ENCODE measurements at regions not wholly inside any gene's neighbourhood (a gene's known extent, or its start where the extent isn't known, plus 50 kb on each side); places are given as distances from the start of the nearest gene placed in this dataset.
A peak's percentile ranks its signal among the peaks of the same experiment; 100 is the strongest.

DNA sequence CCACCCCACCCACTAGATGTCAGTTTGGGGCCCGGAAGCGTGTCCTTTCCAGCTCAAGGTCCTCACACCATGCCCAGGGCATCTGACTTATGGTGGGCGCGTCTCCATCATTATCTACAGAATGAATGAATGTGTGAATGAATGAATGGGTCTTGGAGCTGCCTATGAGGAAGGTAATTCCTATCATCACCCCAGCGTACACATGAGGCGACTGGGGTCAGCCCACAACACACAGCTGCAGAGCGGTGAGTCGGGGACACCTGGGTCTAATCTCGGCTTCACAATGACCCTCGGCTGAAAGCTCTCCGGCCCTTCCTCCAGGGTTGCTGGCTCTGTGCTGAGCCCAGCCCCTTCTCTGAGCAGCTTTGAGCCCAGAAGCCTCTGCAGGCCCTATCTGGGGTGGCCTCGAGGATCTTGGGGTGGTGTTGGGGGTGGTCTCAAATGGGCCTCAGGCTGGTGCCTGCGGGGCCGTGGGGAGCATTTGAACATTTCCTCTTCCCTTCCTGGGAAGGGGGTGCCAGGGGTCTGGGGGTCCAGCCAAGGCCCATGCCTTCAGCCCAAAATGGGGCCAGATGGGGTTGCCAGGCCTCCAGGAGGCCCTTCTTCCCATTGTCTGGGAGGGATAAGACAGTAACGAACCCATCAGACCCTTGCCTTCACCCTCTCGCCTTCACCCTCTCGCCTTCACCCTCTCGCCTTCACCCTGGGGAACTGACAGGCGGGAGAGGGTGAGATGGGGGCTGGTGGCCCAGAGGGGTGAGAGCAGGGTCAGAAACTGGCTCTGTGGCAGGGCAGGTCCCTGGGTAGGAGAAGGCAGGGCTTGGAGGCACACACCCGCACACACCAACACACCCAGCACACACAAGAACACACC lies 82.4 kb downstream of the MYEOV start:
- Mint-ChIP-seq H3K36me3 (no peaks in the 10 kb centered on the region), H3K4me1 (peaks cover 0 to 8% (median 0%) of the 10 kb centered on the region in 4 donors), H3K27ac (no peak overlapping the region), H3K9me3 (no peaks in the 10 kb centered on the region), H3K4me3 (no peak overlapping the region), H3K27me3 (peaks cover 0 to 11% (median 2%) of the 10 kb centered on the region in 5 donors)
- DNase-seq, result peak in 1 of 10 donors; percentile 57
- no peak for ATAC-seq
- POLR2A ChIA-PET, result no interaction called here

DNA sequence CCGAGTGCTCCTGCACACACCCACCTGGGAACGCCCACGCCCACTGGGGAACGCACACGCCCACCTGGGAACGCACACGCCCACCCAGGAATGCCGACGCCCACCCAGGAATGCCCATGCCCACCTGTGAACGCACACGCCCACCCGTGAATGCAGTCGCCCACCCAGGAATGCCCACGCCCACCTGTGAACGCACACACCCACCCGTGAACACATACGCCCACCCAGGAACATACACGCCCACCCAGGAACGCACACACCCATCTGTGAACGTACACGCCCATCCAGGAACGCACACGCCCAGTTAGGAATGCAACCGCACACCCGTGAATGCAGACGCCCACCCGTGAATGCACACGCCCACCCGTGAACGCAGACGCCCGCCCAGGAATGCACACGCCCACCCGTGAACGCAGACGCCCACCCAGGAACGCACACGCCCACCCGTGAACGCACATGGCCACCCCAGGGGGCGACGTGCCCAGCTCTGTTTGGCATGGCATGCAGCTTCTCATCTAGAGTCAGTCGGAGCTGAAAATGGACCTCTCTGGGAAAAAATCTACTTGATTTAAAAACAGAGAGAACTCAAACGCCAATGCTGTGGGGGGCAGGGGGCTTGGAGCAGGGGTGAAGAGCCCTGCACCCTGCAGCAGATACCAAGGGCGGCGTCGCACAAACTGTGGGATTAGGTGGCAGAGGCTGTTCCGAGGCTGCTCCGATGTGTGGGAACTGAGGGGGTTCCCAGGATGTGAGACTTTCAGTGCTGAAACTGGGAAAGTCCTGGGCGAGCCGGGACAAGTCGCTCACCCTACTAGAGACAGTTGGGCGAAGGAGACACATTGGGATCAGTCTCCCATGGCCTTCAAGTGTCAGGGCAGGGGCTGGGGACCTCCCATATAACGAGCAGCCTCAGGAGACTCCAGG lies 83.3 kb downstream of the MYEOV start:
- DNase-seq, result peak in 1 of 10 donors; percentile 35
- Mint-ChIP-seq H3K27me3 (peaks cover 0 to 9% (median 2%) of the 10 kb centered on the region in 5 donors), H3K4me1 (peaks cover 0 to 8% (median 0%) of the 10 kb centered on the region in 4 donors), H3K36me3 (no peaks in the 10 kb centered on the region), H3K4me3 (no peak overlapping the region), H3K9me3 (no peaks in the 10 kb centered on the region), H3K27ac (peak overlapping the region in 2 of 10 donors; percentile 43 to 71)
- ATAC-seq, result no peak
- POLR2A ChIA-PET, result no interaction called here

DNA sequence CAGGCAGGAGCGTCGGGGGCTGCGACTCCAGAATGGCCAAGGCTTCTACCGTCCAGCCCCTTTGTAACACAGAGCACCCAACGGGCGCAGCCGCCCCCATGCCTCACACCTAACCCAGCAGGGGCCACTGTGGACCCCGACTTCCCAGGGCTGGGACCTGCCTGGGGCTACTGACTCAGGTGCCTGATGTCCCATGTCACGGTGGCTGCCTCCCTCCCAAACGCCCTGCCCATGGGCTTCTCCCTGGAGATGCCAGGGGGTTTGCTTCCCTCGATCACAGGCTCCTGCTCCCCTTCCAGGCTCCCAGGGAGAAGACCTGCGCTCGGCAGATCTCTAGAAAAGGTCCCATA lies 84.0 kb downstream of the MYEOV start:
- ATAC-seq (no peak), DNase-seq (peak in 1 of 10 donors; percentile 61)
- H3K27ac Mint-ChIP-seq, result no peak overlapping the region
- H3K27me3 Mint-ChIP-seq, result peaks cover 0 to 3% (median 0%) of the 10 kb centered on the region in 5 donors
- H3K36me3 Mint-ChIP-seq, result no peaks in the 10 kb centered on the region
- POLR2A ChIA-PET, result no interaction called here
- peaks cover 0 to 4% (median 0%) of the 10 kb centered on the region in 4 donors for H3K4me1 Mint-ChIP-seq
- H3K9me3 Mint-ChIP-seq, result no peaks in the 10 kb centered on the region
- no peak overlapping the region for H3K4me3 Mint-ChIP-seq

DNA sequence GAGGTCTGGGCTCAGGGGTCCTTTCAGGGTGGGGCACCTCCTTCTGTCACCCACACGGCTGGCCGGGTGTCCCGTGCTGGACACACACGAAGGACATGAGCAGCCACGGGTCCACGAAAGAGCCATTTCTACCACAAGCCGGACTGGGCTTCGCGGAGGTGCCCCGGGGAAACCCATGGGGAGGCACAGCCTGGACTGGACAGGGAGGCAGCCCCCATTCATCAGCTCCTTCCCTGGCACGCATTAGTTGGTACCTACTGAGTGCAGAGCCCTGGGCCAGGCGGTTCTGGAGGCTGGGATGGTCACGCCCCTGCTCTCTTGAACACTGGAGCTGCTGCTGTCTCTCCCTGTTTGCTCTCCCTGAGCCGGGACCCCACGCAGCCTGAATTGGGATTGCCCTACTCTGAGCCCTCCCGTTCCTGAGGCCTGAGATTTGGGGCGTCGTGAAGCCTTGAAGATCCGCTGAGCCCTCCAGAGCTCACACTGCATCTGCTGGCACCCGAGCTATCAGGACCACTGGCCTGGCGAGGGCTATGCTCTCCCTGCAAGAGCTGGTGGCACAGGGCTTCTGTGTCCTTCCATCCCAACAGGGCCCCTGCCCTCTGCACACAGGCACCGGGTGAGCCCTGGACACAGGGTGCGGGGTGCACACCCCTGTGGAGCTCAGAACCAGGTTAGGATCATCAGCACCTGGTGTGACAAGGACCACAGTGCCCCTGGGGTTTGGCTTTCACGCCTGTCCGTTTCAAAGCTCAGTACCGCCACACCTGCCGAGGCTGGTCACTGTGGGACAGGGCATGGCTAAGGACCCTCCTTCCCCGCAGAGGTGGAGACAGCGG lies 84.6 kb downstream of the MYEOV start:
- POLR2A ChIA-PET, result no interaction called here
- DNase-seq (no peak), ATAC-seq (no peak)

DNA sequence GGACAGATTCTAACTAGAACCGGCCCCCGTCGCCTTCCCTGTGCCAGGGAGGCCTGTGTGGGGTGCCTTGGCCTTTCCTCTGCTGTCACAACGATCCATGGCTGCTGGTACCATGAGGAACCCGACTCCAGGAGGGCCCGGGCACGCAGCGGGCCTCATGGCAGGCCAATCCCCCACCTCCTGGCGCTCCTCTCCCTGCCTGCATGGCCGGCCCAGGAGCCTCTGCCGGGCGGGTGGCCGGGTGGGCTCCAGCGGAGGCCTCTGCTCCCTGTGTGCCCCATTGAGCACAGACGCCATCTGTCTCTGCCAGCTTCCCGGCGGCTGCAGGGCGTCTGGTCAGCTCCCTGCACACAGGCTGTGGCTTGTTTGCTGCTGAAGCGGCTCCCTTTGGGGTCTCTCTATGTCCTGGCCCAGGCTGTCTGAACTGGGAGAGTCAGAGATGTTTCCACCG lies 86.5 kb downstream of the MYEOV start:
- H3K4me1 Mint-ChIP-seq, result peaks cover 0 to 4% (median 0%) of the 10 kb centered on the region in 4 donors
- peak in 1 of 10 donors; percentile 44 for DNase-seq
- POLR2A ChIA-PET, result no interaction called here

More for the DNA sequence above, 84.6 kb downstream of the MYEOV start:
- Mint-ChIP-seq H3K4me1 (peaks cover 0 to 4% (median 0%) of the 10 kb centered on the region in 4 donors), H3K27me3 (peaks cover 0 to 2% (median 0%) of the 10 kb centered on the region in 5 donors), H3K27ac (peak overlapping the region in 1 of 10 donors; percentile 76), H3K9me3 (no peaks in the 10 kb centered on the region), H3K36me3 (no peaks in the 10 kb centered on the region), H3K4me3 (peak overlapping the region in 1 of 10 donors; percentile 29)

DNA sequence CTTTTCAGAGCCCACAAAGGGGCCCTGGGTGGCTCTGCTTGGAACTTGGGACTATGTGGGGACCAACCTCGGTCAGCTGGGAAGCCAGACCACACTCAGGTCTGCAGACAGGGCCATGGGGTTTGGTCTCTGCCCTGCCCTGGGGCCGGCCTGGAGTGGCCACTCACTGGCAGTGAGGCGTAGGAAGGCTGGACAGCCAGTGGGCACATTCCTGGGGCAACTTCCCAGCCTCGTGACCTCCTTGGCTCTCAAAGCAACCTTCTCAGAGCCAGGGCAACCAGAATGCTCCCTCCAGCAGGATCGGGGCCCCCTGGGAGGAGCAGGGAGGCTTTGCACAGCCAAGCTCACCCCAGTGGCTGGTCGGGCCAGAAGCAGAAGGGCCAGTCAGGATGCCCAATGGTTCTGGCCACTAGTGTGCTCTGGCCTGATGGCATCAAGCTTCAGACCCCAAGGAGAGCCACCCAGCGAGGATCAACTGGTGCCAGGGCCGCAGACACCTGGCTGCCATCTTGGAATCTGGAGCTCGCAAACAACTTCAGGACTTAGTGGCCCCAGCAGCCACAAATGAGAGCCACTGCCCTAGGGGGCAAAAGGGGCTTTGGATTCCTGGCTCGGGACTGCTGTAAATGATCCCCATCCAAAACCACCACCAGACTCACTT lies 87.1 kb downstream of the MYEOV start:
- Mint-ChIP-seq H3K9me3 (no peaks in the 10 kb centered on the region), H3K4me1 (peaks cover 0 to 4% (median 0%) of the 10 kb centered on the region in 4 donors), H3K36me3 (no peaks in the 10 kb centered on the region), H3K27ac (peak overlapping the region in 2 of 10 donors; percentile 29 to 68), H3K27me3 (no peaks in the 10 kb centered on the region), H3K4me3 (peak overlapping the region in 1 of 10 donors; percentile 25)
- POLR2A ChIA-PET, result interaction anchor here (0.6 kb wide), 1 partner anchor 43 kb away, joined by 5 read pairs; no protein-coding TSS in a partner anchor
- ATAC-seq (no peak), DNase-seq (no peak)

More for the DNA sequence above, 86.5 kb downstream of the MYEOV start:
- peaks cover 0 to 2% (median 0%) of the 10 kb centered on the region in 5 donors for H3K27me3 Mint-ChIP-seq
- ATAC-seq, result no peak
- H3K27ac Mint-ChIP-seq, result no peak overlapping the region
- no peaks in the 10 kb centered on the region for H3K9me3 Mint-ChIP-seq
- no peaks in the 10 kb centered on the region for H3K36me3 Mint-ChIP-seq
- H3K4me3 Mint-ChIP-seq, result no peak overlapping the region

DNA sequence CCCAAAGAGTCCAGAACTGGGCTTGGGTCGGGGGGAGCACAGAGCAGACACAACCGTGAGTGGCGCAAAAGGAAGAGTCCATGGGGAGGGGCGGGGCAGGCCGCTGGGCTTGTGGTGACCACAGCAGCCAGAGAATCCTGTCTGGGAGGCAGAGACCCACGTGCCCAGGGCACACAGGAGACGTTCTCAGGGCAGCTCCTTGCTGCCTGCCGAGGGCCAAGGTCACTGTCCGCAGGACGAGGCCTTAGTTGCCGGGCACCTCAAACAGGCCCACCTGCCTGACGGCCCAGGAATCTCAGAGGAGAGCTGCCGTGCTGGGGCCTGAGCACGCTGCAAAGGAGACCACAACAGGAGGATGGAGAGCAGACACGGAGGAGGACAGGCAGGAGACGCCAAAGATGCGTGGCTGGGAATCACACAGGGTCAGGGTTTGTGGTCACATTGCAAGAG lies 87.8 kb downstream of the MYEOV start:
- Mint-ChIP-seq H3K4me3 (no peak overlapping the region), H3K9me3 (peaks cover 0 to 3% (median 0%) of the 10 kb centered on the region in 9 donors), H3K27ac (peak overlapping the region in 2 of 10 donors; percentile 29 to 68), H3K4me1 (peaks cover 0 to 4% (median 0%) of the 10 kb centered on the region in 4 donors), H3K27me3 (no peaks in the 10 kb centered on the region), H3K36me3 (no peaks in the 10 kb centered on the region)
- ATAC-seq, result no peak
- DNase-seq, result no peak
- POLR2A ChIA-PET, result interaction anchor here (0.6 kb wide), 1 partner anchor 44 kb away, joined by 5 read pairs; no protein-coding TSS in a partner anchor

DNA sequence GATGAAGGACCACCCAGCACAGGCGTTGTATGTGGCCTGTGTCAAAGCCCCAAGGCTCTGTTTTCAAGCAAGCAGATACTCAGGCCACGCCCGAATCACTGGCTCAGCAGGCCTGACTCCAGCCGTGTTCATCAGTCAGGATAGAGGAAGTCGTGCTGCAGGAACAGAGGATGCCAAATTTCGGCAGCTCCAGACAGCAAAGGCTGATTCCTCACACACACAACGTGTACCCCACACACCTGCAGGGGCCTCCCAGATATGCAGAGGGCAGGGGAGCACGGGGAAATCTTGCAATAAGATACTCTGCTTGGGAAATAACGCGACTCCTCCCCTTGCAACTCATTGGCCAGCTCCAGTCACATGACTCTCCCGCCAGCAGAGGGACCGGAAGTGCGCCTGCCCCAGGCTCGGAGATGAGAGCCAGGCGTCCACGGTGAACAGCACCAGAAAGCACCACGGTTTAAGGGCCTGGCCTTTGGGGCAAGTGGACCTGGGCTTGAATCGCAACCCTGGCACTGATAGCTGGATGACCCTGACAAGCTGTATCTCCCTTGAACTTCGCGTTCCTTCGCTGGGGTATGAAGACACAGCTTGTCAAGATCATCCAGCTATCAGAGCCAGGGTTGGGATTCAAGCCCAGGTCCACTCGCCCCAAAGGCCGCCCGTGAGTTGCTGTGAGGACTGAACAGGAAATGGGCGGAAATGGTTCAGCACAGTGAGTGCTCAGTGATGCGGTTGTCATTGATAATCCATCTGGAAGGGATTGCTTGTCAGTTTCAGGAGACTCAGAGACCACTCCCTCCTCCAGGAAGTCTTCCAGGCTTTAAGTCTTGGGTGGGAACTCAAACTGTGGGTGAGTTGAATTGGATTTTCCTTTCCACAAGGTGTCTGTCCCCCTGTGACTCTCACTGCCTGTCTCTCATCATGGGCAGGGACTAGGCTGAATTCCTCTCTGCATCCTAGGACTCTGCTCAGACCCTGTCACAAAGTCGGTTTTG lies 88.5 kb downstream of the MYEOV start:
- no peaks in the 10 kb centered on the region for H3K27me3 Mint-ChIP-seq
- peaks cover 0 to 4% (median 0%) of the 10 kb centered on the region in 4 donors for H3K4me1 Mint-ChIP-seq
- POLR2A ChIA-PET, result no interaction called here
- peaks cover 0 to 1% (median 0%) of the 10 kb centered on the region in 3 donors for H3K36me3 Mint-ChIP-seq
- H3K9me3 Mint-ChIP-seq, result peaks cover 0 to 5% (median under 1%) of the 10 kb centered on the region in 9 donors
- ATAC-seq (peak in 1 of 2 donors; percentile 57), DNase-seq (peak in 1 of 10 donors; percentile 5)
- H3K27ac Mint-ChIP-seq, result peak overlapping the region in 1 of 10 donors; percentile 68
- H3K4me3 Mint-ChIP-seq, result peak overlapping the region in 2 of 10 donors; percentile 14 to 22

DNA sequence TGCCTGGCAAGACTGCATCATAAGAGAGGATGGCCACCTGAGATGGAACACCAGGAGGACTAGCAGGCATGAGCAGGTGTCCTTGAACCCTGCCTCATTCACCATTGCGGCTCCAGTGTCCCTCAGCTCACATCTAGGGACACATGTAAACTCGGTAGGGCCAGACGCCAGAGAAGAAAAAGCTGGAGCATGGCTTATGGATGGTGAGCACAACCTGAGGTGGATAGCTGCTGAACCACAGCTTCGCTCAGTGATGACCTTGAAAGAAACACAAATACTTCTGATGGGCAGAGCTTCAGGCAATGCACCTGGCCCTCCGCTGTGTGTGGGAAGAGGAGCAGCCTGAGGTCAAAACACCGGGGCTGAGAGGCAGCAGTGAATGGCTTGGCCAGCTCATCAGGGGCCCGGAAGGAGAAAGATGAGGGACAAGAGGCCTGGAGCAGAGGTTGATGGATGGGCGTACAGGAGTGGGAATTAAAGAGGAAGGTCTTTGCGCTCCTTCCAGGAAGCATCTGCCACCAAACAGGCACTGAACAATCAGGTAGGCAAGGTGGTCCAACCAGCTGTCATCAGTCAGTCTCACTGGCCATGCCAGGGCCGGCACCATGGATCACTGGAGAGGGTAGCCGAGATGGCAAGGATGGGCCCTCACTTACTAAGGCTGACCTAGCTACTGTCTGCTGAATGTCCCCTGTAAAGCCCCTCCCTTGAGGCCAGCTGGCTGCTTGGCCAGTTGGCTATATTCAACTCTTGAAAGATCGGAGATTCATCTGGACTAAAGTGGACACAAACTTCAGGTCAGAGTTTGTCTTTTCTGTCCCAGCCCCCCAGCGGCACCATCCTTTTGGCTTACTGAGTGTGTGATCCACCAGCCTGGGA lies 89.7 kb downstream of the MYEOV start:
- peak in 1 of 10 donors; percentile 1 for DNase-seq
- Mint-ChIP-seq H3K9me3 (peaks cover 3 to 16% (median 11%) of the 10 kb centered on the region in 9 donors), H3K27ac (no peak overlapping the region), H3K36me3 (peaks cover 0 to 8% (median 8%) of the 10 kb centered on the region in 3 donors), H3K4me1 (peaks cover 0 to 4% (median 0%) of the 10 kb centered on the region in 4 donors), H3K27me3 (no peaks in the 10 kb centered on the region), H3K4me3 (no peak overlapping the region)
- POLR2A ChIA-PET, result no interaction called here
- ATAC-seq, result no peak
